GM12873 (cell line): ENCODE measurements at regions not wholly inside any gene's neighbourhood (a gene's known extent, or its start where the extent isn't known, plus 50 kb on each side); places are given as distances from the start of the nearest gene placed in this dataset.

Source experiments
- CTCF ChIP-seq: IDR thresholded peaks from 2 replicates; pipeline ENCODE4 v1.5.1; 2012; ENCODE audit warnings: low read depth, mild to moderate bottlenecking, moderate library complexity, low read length, control low read depth; ENCODE audit not compliant: insufficient read depth; ENCODE audit errors: missing control alignments

- TF ChIP-seq CTCF, result peak; percentile 11
Observed at GRCh38 chr14:29273513-29273912, 506.9 kb downstream of the FOXG1 start.

GRCh38 chr14:29274890-29275596 is 508.5 kb downstream of the FOXG1 start:
- TF ChIP-seq CTCF, result no peak

GRCh38 chr14:29278301-29279263 is 512.0 kb downstream of the FOXG1 start:
- no peak for TF ChIP-seq CTCF

GRCh38 chr14:29282169-29282568 is 515.6 kb downstream of the FOXG1 start:
- TF ChIP-seq CTCF, result no peak

GRCh38 chr14:29290441-29290840 is 523.9 kb downstream of the FOXG1 start:
- TF ChIP-seq CTCF, result no peak

- no peak for TF ChIP-seq CTCF
Observed at GRCh38 chr14:29299372-29299771, 532.8 kb downstream of the FOXG1 start.

GRCh38 chr14:29301571-29301970 is 535.0 kb downstream of the FOXG1 start:
- TF ChIP-seq CTCF, result no peak
